HCT116 (cell line): ENCODE measurements at regions not wholly inside any gene's neighbourhood (a gene's known extent, or its start where the extent isn't known, plus 50 kb on each side); places are given as distances from the start of the nearest gene placed in this dataset.

Experiments used
- ATAC-seq: fragments of 200-7000 bp; cut with Tn5 transposase; 2 replicates; pipeline ENCODE4 v1.9.1; 2020; ENCODE audit warnings: mild to moderate bottlenecking, moderate library complexity
- BruUV-seq: library from RNA; stranded (reverse); fragments of 400-500 nt; replicated peaks from 2 replicates; lab custom pipeline; 2021; lab: Mats Ljungman, UMichigan
- CTCF ChIA-PET: fragments of 300-600 bp; sonication (Branson Sonifier 250); formaldehyde crosslinking; loops from one replicate; lab custom pipeline; 2021; ENCODE audit warnings: antibody characterized with exemption; lab: Charles Lee
- POLR2A ChIA-PET: fragments of 300-600, 350-600 bp; sonication (Branson Sonifier 250); formaldehyde crosslinking; loops from one replicate; lab custom pipeline; 2021; ENCODE audit warnings: antibody characterized with exemption; lab: Charles Lee
- RAD21 ChIA-PET, 2 experiments: fragments of 300-600 bp; sonication (Branson Sonifier 250); formaldehyde crosslinking; loops; one replicate each; lab custom pipeline; 2023; ENCODE audit warnings: low total read pairs in 2 of 2; ENCODE audit not compliant: uncharacterized antibody in 2 of 2, unreplicated experiment in 2 of 2, low non-redundant PET in 1 of 2; lab: Charles Lee
- DNase-seq: peaks from one replicate; pipeline ENCODE4 v3.0.0-alpha.2; 2010; ENCODE audit warnings: low read depth, low spot score
- H2AFZ ChIP-seq: fragments of 200-600 bp; shearing (Covaris generic), sonication (generic); 2 replicates; pipeline ENCODE4 v1.6.1; 2017; ENCODE audit warnings: low read depth, mixed run types, mixed read lengths, antibody characterized with exemption, low read length; ENCODE audit not compliant: poor library complexity, severe bottlenecking
- H3K27ac ChIP-seq: 2 replicates; pipeline ENCODE4 v1.5.1; 2012; ENCODE audit warnings: low read depth, low read length
- H3K27me3 ChIP-seq: fragments of 200-600 bp; sonication (generic); 2 replicates; pipeline ENCODE4 v1.6.1; 2016; ENCODE audit warnings: mixed run types, low read length, mixed read lengths; ENCODE audit not compliant: insufficient read depth
- H3K36me3 ChIP-seq, 2 experiments: fragments of 200-500 bp in 1 of 2; fragments of 200-600 bp in 1 of 2; sonication (Bioruptor generic) in 1 of 2; sonication (generic) in 1 of 2; 2 replicates each; pipeline versions ENCODE4 v1.5.1 to v1.6.1; 2014 to 2016; ENCODE audit warnings: low read length in 2 of 2, inconsistent platforms in 1 of 2, mixed read lengths in 1 of 2, mixed run types in 1 of 2; ENCODE audit not compliant: insufficient read depth in 2 of 2, control insufficient read depth in 1 of 2
- H3K4me1 ChIP-seq, 2 experiments: fragments of 200-600 bp in 1 of 2; sonication (generic) in 1 of 2; 2 replicates each; pipeline versions ENCODE4 v1.5.1 to v1.6.1; 2012 to 2017; ENCODE audit warnings: low read length in 2 of 2, inconsistent platforms in 1 of 2, mild to moderate bottlenecking in 1 of 2, mixed read lengths in 1 of 2, mixed run types in 1 of 2, moderate library complexity in 1 of 2; ENCODE audit not compliant: insufficient read depth in 2 of 2, control insufficient read depth in 1 of 2
- H3K4me2 ChIP-seq: fragments of 200-600 bp; sonication (generic); 2 replicates; pipeline ENCODE4 v1.6.1; 2017; ENCODE audit warnings: mixed run types, low read length, mixed read lengths
- H3K4me3 ChIP-seq, 2 experiments: fragments of 200-600 bp in 1 of 2; sonication (generic) in 1 of 2; replicated peaks in 1 of 2; 2 replicates each; pipeline ENCODE4 v1.5.1; 2011 to 2016; ENCODE audit warnings: low read length in 2 of 2, control low read depth in 1 of 2, low read depth in 1 of 2, mild to moderate bottlenecking in 1 of 2, mixed read lengths in 1 of 2, mixed run types in 1 of 2
- H3K79me2 ChIP-seq: fragments of 200-600 bp; sonication (generic); 2 replicates; pipeline ENCODE4 v1.6.1; 2017; ENCODE audit warnings: mild to moderate bottlenecking, mixed run types, low read length, moderate library complexity, mixed read lengths; ENCODE audit not compliant: insufficient read depth
- H3K9ac ChIP-seq: fragments of 200-600 bp; sonication (generic); 2 replicates; pipeline ENCODE4 v1.6.1; 2016; ENCODE audit warnings: low read length, mixed read lengths
- H3K9me2 ChIP-seq: fragments of 200-600 bp; sonication (generic), shearing (Covaris generic); 2 replicates; pipeline ENCODE4 v1.6.1; 2017; ENCODE audit warnings: mixed run types, mild to moderate bottlenecking, moderate library complexity; ENCODE audit not compliant: insufficient read depth
- H3K9me3 ChIP-seq, 2 experiments: fragments of 200-500 bp in 1 of 2; fragments of 200-600 bp in 1 of 2; sonication (Bioruptor generic) in 1 of 2; sonication (generic) in 1 of 2; 2 replicates each; pipeline ENCODE4 v1.6.1; 2014 to 2017; ENCODE audit warnings: low read length in 2 of 2, mixed read lengths in 2 of 2, inconsistent platforms in 1 of 2, low read depth in 1 of 2, mild to moderate bottlenecking in 1 of 2, mixed run types in 1 of 2, moderate library complexity in 1 of 2; ENCODE audit not compliant: control insufficient read depth in 1 of 2, insufficient read depth in 1 of 2
- H4K20me1 ChIP-seq: fragments of 200-600 bp; sonication (generic), shearing (Covaris generic); 2 replicates; pipeline ENCODE4 v1.6.1; 2017; ENCODE audit warnings: mixed run types, mild to moderate bottlenecking, moderate library complexity; ENCODE audit not compliant: insufficient read depth
- ELF1 ChIP-seq: IDR thresholded peaks from 2 replicates; pipeline ENCODE4 v1.6.1; 2012; ENCODE audit warnings: low read depth, borderline replicate concordance
- EZH2 ChIP-seq: fragments of 200-600 bp; sonication (generic); IDR thresholded peaks from 2 replicates; pipeline ENCODE4 v1.6.1; 2017; ENCODE audit warnings: antibody characterized with exemption, mixed run types
- EZH2phosphoT487 ChIP-seq: fragments of 200-600 bp; IDR thresholded peaks from 2 replicates; pipeline ENCODE4 v1.6.1; 2018; ENCODE audit warnings: antibody characterized with exemption, borderline replicate concordance
- JUND ChIP-seq: IDR thresholded peaks from 2 replicates; pipeline ENCODE4 v1.6.1; 2012
- MAX ChIP-seq: IDR thresholded peaks from 2 replicates; pipeline ENCODE4 v1.6.1; 2012
- POLR2A ChIP-seq: IDR thresholded peaks from 2 replicates; pipeline ENCODE4 v1.7.0; 2011; ENCODE audit warnings: borderline replicate concordance; ENCODE audit not compliant: insufficient read depth, insufficient read length; ENCODE audit errors: extremely low read depth
- REST ChIP-seq: IDR thresholded peaks from 2 replicates; pipeline ENCODE4 v1.6.1; 2012; ENCODE audit warnings: low read depth
- SIN3A ChIP-seq: IDR thresholded peaks from 2 replicates; pipeline ENCODE4 v1.6.1; 2012; ENCODE audit warnings: low read depth
- ZFX ChIP-seq: fragments of 450-650 bp; IDR thresholded peaks from 2 replicates; pipeline ENCODE4 v1.6.1; 2017
- intact Hi-C: fragments of 100-400 bp; cut with micrococcal nuclease; formaldehyde crosslinking; loops from 2 replicates; pipeline ENCODE4 v1.10.0; 2022

GRCh38 chr18:39611381-39612100 lies 2045.9 kb upstream of the CELF4 start:
- Histone ChIP-seq H4K20me1 (no peaks in the 10 kb centered on the region), H3K36me3 (no peaks in the 10 kb centered on the region)
- POLR2A ChIA-PET, result no interaction called here
- TF ChIP-seq POLR2A (no peak), SIN3A (no peak), JUND (no peak), REST (no peak), EZH2 (no peak), EZH2phosphoT487 (no peak), ZFX (no peak), ELF1 (no peak), MAX (no peak)
- TF ChIP-seq, all 23 proteins: peak for 0
- Histone ChIP-seq H3K4me3 (no peak overlapping the region), H3K9me3 (no peaks in the 10 kb centered on the region; a peak in 1 of 4 replicates), H3K79me2 (no peaks in the 10 kb centered on the region), H3K27me3 (no peaks in the 10 kb centered on the region), H3K4me2 (no peak overlapping the region), H3K9me2 (no peaks in the 10 kb centered on the region), H3K27ac (no peak overlapping the region), H3K9ac (no peak overlapping the region), H2AFZ (no peak overlapping the region), H3K4me1 (no peaks in the 10 kb centered on the region)
- ATAC-seq (no peak), DNase-seq (no peak)
- intact Hi-C loops, result no loop called here
- no TSS peak for BruUV-seq
- ChIA-PET CTCF (no interaction called here), RAD21 (no interaction called here)
